ENCODE measurements at regions not wholly inside any gene's neighbourhood (a gene's known extent, or its start where the extent isn't known, plus 50 kb on each side); places are given as distances from the start of the nearest gene placed in this dataset.
"Not testable (repeated sequence)": the region's sequence is repeated elsewhere in the genome, so short reads cannot be mapped to it uniquely, and the experiment has no call there.

DNA sequence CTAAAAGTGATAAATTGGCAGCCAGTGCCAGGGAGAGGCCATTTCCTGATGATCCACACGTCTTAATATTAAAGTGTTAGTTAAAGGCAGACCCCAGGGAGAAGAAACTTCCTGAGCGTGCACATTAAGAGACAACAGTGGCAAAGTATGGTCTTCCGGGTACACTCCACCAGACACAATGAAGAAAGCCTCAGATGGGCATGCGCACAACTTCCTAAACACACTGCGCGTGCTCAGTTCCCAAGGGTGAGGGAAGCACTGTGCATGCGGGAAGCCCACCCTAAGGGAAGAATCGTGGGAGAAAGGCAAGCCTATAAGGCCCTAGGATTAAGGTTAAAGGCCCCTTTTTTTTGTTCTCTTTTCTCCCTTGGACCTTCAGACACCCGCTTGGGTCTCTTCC is 140.7 kb upstream of the CDKN3 start:
- no peak for DNase-seq
- Histone ChIP-seq H3K27me3 (ENCODE audit: insufficient read depth, low read length) (no peaks in the 10 kb centered on the region), H3K4me1 (ENCODE audit: insufficient read depth, low read length) (no peaks in the 10 kb centered on the region), H3K9me3 (ENCODE audit: control insufficient read depth in 1 of 2, low read length in 2 of 2) (no peaks in the 10 kb centered on the region), H3K4me3 (ENCODE audit: low read length in 2 of 2) (no peak overlapping the region), H3K27ac (ENCODE audit: low read depth, low read length) (no peak overlapping the region), H3K36me3 (ENCODE audit: insufficient read depth, low read length) (no peaks in the 10 kb centered on the region)
- Mint-ChIP-seq H3K9me3 (peaks cover 0 to 4% (median 0%) of the 10 kb centered on the region in 8 donors), H3K27ac (no peak overlapping the region), H3K27me3 (peaks cover 6 to 15% of the 10 kb centered on the region in 2 donors), H3K4me3 (no peak overlapping the region), H3K36me3 (no peaks in the 10 kb centered on the region), H3K4me1 (no peaks in the 10 kb centered on the region)
- intact Hi-C loops (cut with micrococcal nuclease): no loop called here
- POLR2A ChIA-PET (ENCODE audit: partially characterized antibody): no interaction called here
- CTCF ChIA-PET (ENCODE audit: partially characterized antibody): no interaction called here

DNA sequence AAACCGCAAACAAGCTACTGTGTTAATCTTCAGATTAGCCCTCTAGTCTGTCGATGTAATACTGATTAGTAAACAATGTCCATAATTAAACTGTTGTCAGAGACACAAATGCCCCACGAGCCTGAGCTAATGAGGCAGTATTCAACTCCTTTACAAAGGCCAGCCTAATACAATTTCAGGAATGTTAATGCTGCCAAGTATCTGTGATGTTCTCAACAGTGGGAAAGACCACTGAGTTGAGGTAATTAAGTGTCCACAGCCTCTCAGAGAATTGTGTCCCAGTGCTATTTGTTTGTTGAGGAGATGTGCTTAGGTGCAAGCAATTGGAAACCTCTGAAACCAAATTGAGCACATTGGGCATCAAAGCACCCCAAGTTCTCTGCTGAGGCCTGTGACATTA is 139.4 kb upstream of the CDKN3 start:
- Histone ChIP-seq H3K4me3 (ENCODE audit: low read length in 2 of 2) (no peak overlapping the region), H3K9me3 (ENCODE audit: control insufficient read depth in 1 of 2, low read length in 2 of 2) (no peaks in the 10 kb centered on the region), H3K36me3 (ENCODE audit: insufficient read depth, low read length) (no peaks in the 10 kb centered on the region), H3K27ac (ENCODE audit: low read depth, low read length) (no peak overlapping the region), H3K4me1 (ENCODE audit: insufficient read depth, low read length) (no peaks in the 10 kb centered on the region), H3K27me3 (ENCODE audit: insufficient read depth, low read length) (no peaks in the 10 kb centered on the region)
- Mint-ChIP-seq H3K36me3 (no peaks in the 10 kb centered on the region), H3K9me3 (peaks cover 0 to 4% (median 0%) of the 10 kb centered on the region in 8 donors), H3K27me3 (peaks cover 3 to 15% of the 10 kb centered on the region in 2 donors), H3K4me3 (no peak overlapping the region), H3K4me1 (no peaks in the 10 kb centered on the region), H3K27ac (no peak overlapping the region)
- no peak for DNase-seq
- intact Hi-C loops (cut with micrococcal nuclease): no loop called here
- ChIA-PET CTCF (ENCODE audit: partially characterized antibody) (no interaction called here), POLR2A (ENCODE audit: partially characterized antibody) (no interaction called here)

DNA sequence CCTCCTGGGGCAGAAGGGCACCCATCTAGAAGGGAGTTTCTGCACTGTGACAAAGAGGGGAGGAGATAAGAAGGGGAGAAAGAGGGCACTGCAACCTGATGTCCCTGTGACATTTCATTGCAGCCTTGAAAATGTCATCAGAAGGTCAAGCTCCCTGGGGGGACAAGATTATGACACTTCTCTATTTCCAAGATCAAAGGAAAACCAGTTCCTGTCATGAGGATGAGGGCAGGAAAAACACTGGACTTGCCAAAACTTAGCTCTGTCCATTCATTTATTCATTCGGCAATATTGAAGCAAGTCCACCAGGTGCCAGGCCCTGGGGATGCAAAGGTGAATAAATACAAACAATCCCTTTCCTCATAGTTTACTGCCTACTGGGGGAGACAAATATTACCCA is 138.4 kb upstream of the CDKN3 start:
- Histone ChIP-seq H3K27ac (ENCODE audit: low read depth, low read length) (no peak overlapping the region), H3K27me3 (ENCODE audit: insufficient read depth, low read length) (no peaks in the 10 kb centered on the region), H3K36me3 (ENCODE audit: insufficient read depth, low read length) (no peaks in the 10 kb centered on the region), H3K4me1 (ENCODE audit: insufficient read depth, low read length) (no peaks in the 10 kb centered on the region), H3K4me3 (ENCODE audit: low read length in 2 of 2) (no peak overlapping the region), H3K9me3 (ENCODE audit: control insufficient read depth in 1 of 2, low read length in 2 of 2) (no peaks in the 10 kb centered on the region)
- no peak overlapping the region for H3K4me3 Mint-ChIP-seq
- ChIA-PET CTCF (ENCODE audit: partially characterized antibody) (no interaction called here), POLR2A (ENCODE audit: partially characterized antibody) (no interaction called here)
- H3K4me1 Mint-ChIP-seq: no peaks in the 10 kb centered on the region
- H3K36me3 Mint-ChIP-seq: no peaks in the 10 kb centered on the region
- peaks cover 4 to 10% of the 10 kb centered on the region in 2 donors for H3K27me3 Mint-ChIP-seq
- H3K9me3 Mint-ChIP-seq: peaks cover 0 to 4% (median 0%) of the 10 kb centered on the region in 8 donors
- H3K27ac Mint-ChIP-seq: no peak overlapping the region
- intact Hi-C loops (cut with micrococcal nuclease): no loop called here
- DNase-seq: no peak

DNA sequence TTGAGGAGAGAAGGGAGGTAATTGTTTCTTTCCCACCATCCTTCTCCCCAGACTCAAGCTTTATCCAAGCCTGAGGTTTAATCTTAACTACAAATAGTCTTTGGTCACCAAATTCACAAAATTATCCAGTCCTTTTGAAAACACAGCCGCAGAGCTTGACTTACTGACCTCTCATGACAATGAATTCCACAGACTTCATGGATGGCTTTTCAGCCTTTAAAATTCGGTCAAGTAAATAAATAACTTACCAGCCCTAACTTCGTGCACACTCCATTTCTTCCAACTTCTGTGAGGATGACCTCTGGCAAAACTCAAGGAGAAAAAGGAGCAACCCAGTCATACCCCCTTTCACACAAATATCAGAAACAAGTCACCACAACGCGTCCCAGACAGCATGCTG is 137.0 kb upstream of the CDKN3 start:
- H3K9me3 Mint-ChIP-seq: peaks cover 0 to 2% (median 0%) of the 10 kb centered on the region in 8 donors
- Histone ChIP-seq H3K36me3 (ENCODE audit: insufficient read depth, low read length) (no peaks in the 10 kb centered on the region), H3K9me3 (ENCODE audit: control insufficient read depth in 1 of 2, low read length in 2 of 2) (no peaks in the 10 kb centered on the region), H3K27ac (ENCODE audit: low read depth, low read length) (no peak overlapping the region), H3K4me1 (ENCODE audit: insufficient read depth, low read length) (no peaks in the 10 kb centered on the region), H3K27me3 (ENCODE audit: insufficient read depth, low read length) (no peaks in the 10 kb centered on the region), H3K4me3 (ENCODE audit: low read length in 2 of 2) (no peak overlapping the region)
- no peaks in the 10 kb centered on the region for H3K36me3 Mint-ChIP-seq
- H3K27me3 Mint-ChIP-seq: peaks cover 9 to 12% of the 10 kb centered on the region in 2 donors
- ChIA-PET CTCF (ENCODE audit: partially characterized antibody) (no interaction called here), POLR2A (ENCODE audit: partially characterized antibody) (no interaction called here)
- H3K4me1 Mint-ChIP-seq: no peaks in the 10 kb centered on the region
- no peak overlapping the region for H3K27ac Mint-ChIP-seq
- no peak overlapping the region for H3K4me3 Mint-ChIP-seq
- DNase-seq: no peak
- intact Hi-C loops (cut with micrococcal nuclease): no loop called here

DNA sequence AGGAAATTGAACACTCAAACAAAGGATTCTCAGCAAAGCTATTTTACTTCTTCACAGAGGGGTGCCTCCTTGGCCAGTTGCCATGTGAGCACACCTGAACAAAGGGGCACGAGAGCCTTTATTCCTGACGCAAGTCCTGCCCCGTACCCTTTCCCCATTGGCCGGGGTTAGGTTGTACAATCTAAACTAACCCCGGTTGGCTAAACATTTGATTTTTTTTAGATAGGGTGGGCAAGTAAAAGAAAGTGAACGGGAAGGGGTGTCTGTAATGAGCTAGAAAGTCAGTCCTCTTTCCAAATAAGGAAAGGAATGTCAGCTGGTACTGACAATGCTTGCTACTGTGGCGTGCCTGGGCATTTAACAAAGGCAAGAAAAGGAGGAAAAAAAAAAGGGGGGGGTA is 135.5 kb upstream of the CDKN3 start:
- no peak for DNase-seq
- Mint-ChIP-seq H3K27ac (no peak overlapping the region), H3K27me3 (peaks cover 10 to 15% of the 10 kb centered on the region in 2 donors), H3K9me3 (peaks cover 0 to 1% (median 0%) of the 10 kb centered on the region in 8 donors), H3K4me3 (no peak overlapping the region), H3K36me3 (no peaks in the 10 kb centered on the region), H3K4me1 (no peaks in the 10 kb centered on the region)
- Histone ChIP-seq H3K4me1 (ENCODE audit: insufficient read depth, low read length) (no peaks in the 10 kb centered on the region), H3K9me3 (ENCODE audit: control insufficient read depth in 1 of 2, low read length in 2 of 2) (no peaks in the 10 kb centered on the region), H3K36me3 (ENCODE audit: insufficient read depth, low read length) (no peaks in the 10 kb centered on the region), H3K4me3 (ENCODE audit: low read length in 2 of 2) (no peak overlapping the region), H3K27me3 (ENCODE audit: insufficient read depth, low read length) (no peaks in the 10 kb centered on the region), H3K27ac (ENCODE audit: low read depth, low read length) (no peak overlapping the region)
- intact Hi-C loops (cut with micrococcal nuclease): no loop called here
- CTCF ChIA-PET (ENCODE audit: partially characterized antibody): no interaction called here
- POLR2A ChIA-PET (ENCODE audit: partially characterized antibody): no interaction called here

DNA sequence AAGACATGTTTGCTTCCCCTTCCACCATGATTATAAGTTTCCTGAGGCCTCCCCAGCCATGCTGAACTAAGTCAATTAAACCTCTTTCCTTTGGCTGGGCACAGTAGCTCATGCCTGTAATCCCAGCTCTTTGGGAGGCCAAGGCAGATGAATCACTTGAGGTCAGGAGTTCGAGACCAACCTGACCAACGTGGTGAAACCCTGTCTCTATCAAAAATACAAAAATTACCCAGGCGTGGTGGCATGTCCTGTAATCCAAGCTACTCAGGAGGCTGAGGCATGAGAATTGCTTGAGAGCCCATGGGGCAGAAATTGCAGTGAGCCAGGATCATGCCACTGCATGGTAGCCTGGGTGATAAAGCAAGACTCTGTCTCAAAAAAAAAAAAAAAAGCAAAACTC is 130.2 kb upstream of the CDKN3 start:
- H3K36me3 Mint-ChIP-seq; H3K27ac Mint-ChIP-seq; H3K4me1 Mint-ChIP-seq; H3K9me3 ChIP-seq (ENCODE audit: control insufficient read depth in 1 of 2, low read length in 2 of 2); H3K27me3 ChIP-seq (ENCODE audit: insufficient read depth, low read length); H3K36me3 ChIP-seq (ENCODE audit: insufficient read depth, low read length); POLR2A ChIA-PET (ENCODE audit: partially characterized antibody); H3K4me3 ChIP-seq (ENCODE audit: low read length in 2 of 2); H3K4me3 Mint-ChIP-seq; CTCF ChIA-PET (ENCODE audit: partially characterized antibody); intact Hi-C loops (cut with micrococcal nuclease); DNase-seq; H3K4me1 ChIP-seq (ENCODE audit: insufficient read depth, low read length); H3K27ac ChIP-seq (ENCODE audit: low read depth, low read length); H3K9me3 Mint-ChIP-seq: not testable (repeated sequence)
- H3K27me3 Mint-ChIP-seq: peaks cover 6 to 19% of the 10 kb centered on the region in 2 donors

DNA sequence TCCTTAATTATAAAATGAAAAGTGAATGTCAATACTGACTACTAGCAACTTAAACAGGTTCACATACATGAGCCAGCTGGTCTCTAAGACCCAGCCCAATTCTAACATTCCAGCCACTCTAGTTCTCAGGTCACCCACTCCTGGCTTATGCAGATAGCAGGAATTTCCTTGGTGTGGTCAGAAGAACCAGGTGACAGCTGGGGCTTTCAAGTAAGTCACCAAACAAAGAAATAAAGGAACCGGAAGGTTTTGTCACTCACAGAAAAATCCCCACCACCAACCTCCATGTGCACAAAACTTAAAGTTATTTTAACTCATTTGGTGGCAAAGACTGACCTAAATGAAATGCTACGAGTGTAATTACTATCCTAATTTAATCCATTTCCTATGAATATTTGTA is 129.6 kb upstream of the CDKN3 start:
- Mint-ChIP-seq H3K36me3 (no peaks in the 10 kb centered on the region), H3K27me3 (peaks cover 6 to 19% of the 10 kb centered on the region in 2 donors), H3K4me1 (no peaks in the 10 kb centered on the region), H3K4me3 (no peak overlapping the region), H3K9me3 (no peaks in the 10 kb centered on the region), H3K27ac (no peak overlapping the region)
- no peak for DNase-seq
- Histone ChIP-seq H3K27ac (ENCODE audit: low read depth, low read length) (no peak overlapping the region), H3K4me3 (ENCODE audit: low read length in 2 of 2) (no peak overlapping the region), H3K27me3 (ENCODE audit: insufficient read depth, low read length) (no peaks in the 10 kb centered on the region), H3K36me3 (ENCODE audit: insufficient read depth, low read length) (no peaks in the 10 kb centered on the region), H3K9me3 (ENCODE audit: control insufficient read depth in 1 of 2, low read length in 2 of 2) (no peaks in the 10 kb centered on the region), H3K4me1 (ENCODE audit: insufficient read depth, low read length) (no peaks in the 10 kb centered on the region)
- CTCF ChIA-PET (ENCODE audit: partially characterized antibody): no interaction called here
- intact Hi-C loops (cut with micrococcal nuclease): no loop called here
- POLR2A ChIA-PET (ENCODE audit: partially characterized antibody): no interaction called here

DNA sequence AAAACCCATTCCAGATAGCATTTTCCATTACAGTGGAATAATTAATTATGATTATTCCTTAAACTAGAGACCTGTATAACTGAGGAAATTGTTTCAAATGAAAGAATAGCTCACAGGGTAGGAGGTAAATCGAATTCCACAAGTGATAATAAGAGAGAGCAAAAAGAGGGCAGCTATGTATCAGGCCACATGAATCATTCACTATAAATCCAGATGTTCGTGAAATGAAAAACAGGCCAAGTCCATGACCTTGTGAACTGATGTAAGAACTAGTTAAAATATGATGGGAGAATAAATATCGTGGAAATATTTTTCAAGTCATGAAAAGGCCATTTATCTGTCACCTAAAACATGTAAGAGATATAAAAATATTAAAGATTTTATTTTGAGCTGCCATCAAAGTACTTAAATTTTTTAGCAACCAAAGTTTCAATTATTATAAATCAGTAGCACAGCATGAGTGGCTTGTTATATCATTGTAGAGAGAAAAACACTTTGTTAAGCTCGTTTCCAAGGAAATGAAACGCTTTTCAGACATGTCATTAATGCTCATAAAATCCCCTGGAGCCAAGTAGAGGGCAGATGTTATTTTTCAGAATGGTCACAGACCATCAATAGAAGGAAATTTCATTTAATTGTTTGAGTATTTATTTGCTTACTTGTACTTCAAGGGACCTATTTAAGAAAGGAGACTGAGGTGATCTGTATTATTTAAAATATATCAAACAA is 120.6 kb upstream of the CDKN3 start:
- Mint-ChIP-seq H3K9me3 (peaks cover 0 to 2% (median 0%) of the 10 kb centered on the region in 8 donors), H3K27ac (no peak overlapping the region), H3K4me1 (peaks cover 0 to 2% (median 0%) of the 10 kb centered on the region in 4 donors), H3K27me3 (peaks cover 1 to 9% of the 10 kb centered on the region in 2 donors), H3K36me3 (no peaks in the 10 kb centered on the region), H3K4me3 (no peak overlapping the region)
- Histone ChIP-seq H3K27me3 (ENCODE audit: insufficient read depth, low read length) (no peaks in the 10 kb centered on the region), H3K4me1 (ENCODE audit: insufficient read depth, low read length) (no peaks in the 10 kb centered on the region), H3K9me3 (ENCODE audit: control insufficient read depth in 1 of 2, low read length in 2 of 2) (no peaks in the 10 kb centered on the region), H3K36me3 (ENCODE audit: insufficient read depth, low read length) (no peaks in the 10 kb centered on the region), H3K27ac (ENCODE audit: low read depth, low read length) (no peak overlapping the region), H3K4me3 (ENCODE audit: low read length in 2 of 2) (no peak overlapping the region)
- POLR2A ChIA-PET (ENCODE audit: partially characterized antibody): no interaction called here
- CTCF ChIA-PET (ENCODE audit: partially characterized antibody): no interaction called here
- intact Hi-C loops (cut with micrococcal nuclease): no loop called here
- DNase-seq: no peak
